Suprapubic skin (tissue), 4 donors: ENCODE measurements at regions not wholly inside any gene's neighbourhood (a gene's known extent, or its start where the extent isn't known, plus 50 kb on each side); places are given as distances from the start of the nearest gene placed in this dataset.

Source experiments
- DNase-seq, 2 donors: peaks; one replicate each; pipeline ENCODE4 v3.0.0-alpha.2; 2019; ENCODE audit warnings: low spot score in 2 of 2
- H3K27ac ChIP-seq: fragments of 200-600 bp; sonication (generic); one replicate; pipeline ENCODE4 v1.5.1; 2019
- H3K27me3 ChIP-seq: fragments of 200-600 bp; sonication (generic); one replicate; pipeline ENCODE4 v1.5.1; 2019
- H3K36me3 ChIP-seq: fragments of 200-600 bp; sonication (generic); one replicate; pipeline ENCODE4 v1.5.1; 2019
- H3K4me1 ChIP-seq: fragments of 200-600 bp; sonication (generic); one replicate; pipeline ENCODE4 v1.5.1; 2019
- H3K4me3 ChIP-seq: fragments of 200-600 bp; sonication (generic); one replicate; pipeline ENCODE4 v1.5.1; 2019; ENCODE audit warnings: mild to moderate bottlenecking
- H3K9me3 ChIP-seq: fragments of 200-600 bp; sonication (generic); one replicate; pipeline ENCODE4 v1.5.1; 2019
- EP300 ChIP-seq: sonication (generic); formaldehyde crosslinking; IDR thresholded peaks from one replicate; pipeline ENCODE4 v1.6.1; 2017; ENCODE audit warnings: antibody characterized with exemption
- POLR2A ChIP-seq, 2 donors: fragments of 450-650 bp; IDR thresholded peaks; one replicate each; pipeline ENCODE4 v1.6.1; 2017; ENCODE audit warnings: antibody characterized with exemption in 2 of 2, mild to moderate bottlenecking in 2 of 2, moderate library complexity in 2 of 2
- POLR2AphosphoS5 ChIP-seq, 3 donors: sonication (generic); formaldehyde crosslinking; IDR thresholded peaks; one replicate each; pipeline ENCODE4 v1.6.1; 2017; ENCODE audit warnings: antibody characterized with exemption in 3 of 3
- WGBS: methylation state at CpG from one replicate; pipeline ENCODE4 v1.1.5; 2018; 5-methylcytosine and 5-hydroxymethylcytosine counted together
- TF ChIP-seq, protein P1 (sequence below), 2 donors: fragments of 200-600 bp in 1 of 2; fragments of 450-650 bp in 1 of 2; sonication (generic) in 1 of 2; IDR thresholded peaks; one replicate each; pipeline ENCODE4 v1.5.1; 2016 to 2019; ENCODE audit warnings: antibody characterized with exemption in 2 of 2, mild to moderate bottlenecking in 1 of 2, moderate library complexity in 1 of 2

DNA sequence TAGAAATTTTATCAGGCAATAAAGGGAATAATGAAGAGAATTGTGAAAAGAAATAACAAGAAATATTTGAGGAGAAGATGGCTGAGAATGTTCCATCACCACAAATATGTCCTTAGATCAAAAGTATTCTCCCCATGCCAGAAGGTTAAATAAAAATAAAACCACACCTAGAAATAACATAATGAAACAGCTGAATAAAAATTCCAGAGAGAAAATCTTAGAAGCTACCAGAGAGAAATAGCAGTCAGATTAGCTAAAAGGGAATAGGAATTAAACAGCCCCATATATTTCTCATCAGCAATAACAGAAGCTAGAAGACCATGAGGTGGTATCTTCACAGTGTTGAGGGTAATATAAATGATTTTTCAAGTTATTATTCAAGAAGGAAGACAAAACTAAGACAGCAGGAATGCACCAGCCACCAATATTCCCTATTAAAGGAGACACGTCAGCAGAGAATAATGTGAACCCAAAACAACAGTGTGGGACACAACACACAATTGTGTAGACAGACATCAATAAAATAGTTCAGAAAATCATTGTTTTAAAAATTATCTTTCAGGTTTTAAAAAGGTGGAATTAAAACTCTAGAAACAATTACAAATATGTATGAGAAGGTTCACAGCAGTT, 82.0 kb upstream of the NEDD4L start:
- no peak overlapping the region for H3K4me3 ChIP-seq
- no peak for DNase-seq
- WGBS: 78% methylated on average over 1 of the region's 1 CpG
- H3K27ac ChIP-seq: no peak overlapping the region
- no peaks in the 10 kb centered on the region for H3K36me3 ChIP-seq
- no peaks in the 10 kb centered on the region for H3K9me3 ChIP-seq
- no peaks in the 10 kb centered on the region for H3K4me1 ChIP-seq
- peaks cover 2% of the 10 kb centered on the region for H3K27me3 ChIP-seq
- TF ChIP-seq EP300 (no peak), POLR2A (IDR thresholded peaks at IDR 0.05) (no peak), POLR2AphosphoS5 (IDR thresholded peaks at IDR 0.05) (no peak)
- TF ChIP-seq, protein P1, sequence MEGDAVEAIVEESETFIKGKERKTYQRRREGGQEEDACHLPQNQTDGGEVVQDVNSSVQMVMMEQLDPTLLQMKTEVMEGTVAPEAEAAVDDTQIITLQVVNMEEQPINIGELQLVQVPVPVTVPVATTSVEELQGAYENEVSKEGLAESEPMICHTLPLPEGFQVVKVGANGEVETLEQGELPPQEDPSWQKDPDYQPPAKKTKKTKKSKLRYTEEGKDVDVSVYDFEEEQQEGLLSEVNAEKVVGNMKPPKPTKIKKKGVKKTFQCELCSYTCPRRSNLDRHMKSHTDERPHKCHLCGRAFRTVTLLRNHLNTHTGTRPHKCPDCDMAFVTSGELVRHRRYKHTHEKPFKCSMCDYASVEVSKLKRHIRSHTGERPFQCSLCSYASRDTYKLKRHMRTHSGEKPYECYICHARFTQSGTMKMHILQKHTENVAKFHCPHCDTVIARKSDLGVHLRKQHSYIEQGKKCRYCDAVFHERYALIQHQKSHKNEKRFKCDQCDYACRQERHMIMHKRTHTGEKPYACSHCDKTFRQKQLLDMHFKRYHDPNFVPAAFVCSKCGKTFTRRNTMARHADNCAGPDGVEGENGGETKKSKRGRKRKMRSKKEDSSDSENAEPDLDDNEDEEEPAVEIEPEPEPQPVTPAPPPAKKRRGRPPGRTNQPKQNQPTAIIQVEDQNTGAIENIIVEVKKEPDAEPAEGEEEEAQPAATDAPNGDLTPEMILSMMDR (IDR thresholded peaks at IDR 0.05): no peak

DNA sequence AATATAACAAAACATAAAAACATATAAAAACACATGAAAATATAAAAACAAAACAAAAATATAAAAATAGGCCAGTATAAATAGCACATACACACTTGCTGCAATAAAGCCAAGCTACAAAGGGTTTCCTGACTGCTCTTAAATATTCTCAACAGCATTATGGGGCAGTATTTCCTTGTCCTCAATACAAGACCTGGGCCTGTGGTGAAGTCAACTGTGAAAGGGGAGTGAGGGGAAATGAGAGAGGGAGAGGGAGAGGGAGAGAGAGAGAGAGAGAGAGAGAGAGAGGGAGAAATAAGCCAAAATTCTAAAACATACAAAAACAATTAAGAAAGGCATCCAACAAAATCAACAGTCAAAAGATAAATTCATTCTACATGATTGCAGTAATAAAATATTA, 82.6 kb upstream of the NEDD4L start:
- TF ChIP-seq EP300 (no peak), POLR2AphosphoS5 (IDR thresholded peaks at IDR 0.05) (no peak), POLR2A (IDR thresholded peaks at IDR 0.05) (no peak)
- TF ChIP-seq, protein P1 (IDR thresholded peaks at IDR 0.05): no peak
- Histone ChIP-seq H3K27me3 (peaks cover 4% of the 10 kb centered on the region), H3K4me1 (no peaks in the 10 kb centered on the region), H3K27ac (no peak overlapping the region), H3K9me3 (no peaks in the 10 kb centered on the region), H3K36me3 (no peaks in the 10 kb centered on the region), H3K4me3 (no peak overlapping the region)
- no peak for DNase-seq

DNA sequence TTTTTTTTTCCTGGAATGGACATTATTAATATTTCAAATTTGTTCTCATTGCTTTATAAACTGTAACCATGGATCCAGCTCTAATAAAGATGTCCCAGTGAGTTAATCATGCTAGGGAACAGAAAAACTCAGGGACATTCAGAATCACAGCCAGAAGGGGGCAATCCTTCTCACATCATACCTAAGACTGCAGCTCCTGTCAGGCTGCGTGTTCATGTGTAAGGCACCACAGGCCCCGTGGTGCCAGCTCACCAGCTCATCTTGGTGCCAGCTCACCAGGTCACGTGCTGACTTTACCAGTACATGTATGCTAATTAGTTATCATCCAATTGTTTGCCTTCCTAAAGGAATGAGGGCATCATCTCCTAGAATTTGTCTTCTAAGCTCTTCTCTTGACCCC, 84.7 kb upstream of the NEDD4L start:
- peaks cover 4% of the 10 kb centered on the region for H3K27me3 ChIP-seq
- H3K4me3 ChIP-seq: no peak overlapping the region
- no peaks in the 10 kb centered on the region for H3K9me3 ChIP-seq
- no peak overlapping the region for H3K27ac ChIP-seq
- H3K36me3 ChIP-seq: no peaks in the 10 kb centered on the region
- TF ChIP-seq EP300 (no peak), POLR2A (IDR thresholded peaks at IDR 0.05) (no peak), POLR2AphosphoS5 (IDR thresholded peaks at IDR 0.05) (no peak)
- TF ChIP-seq, protein P1 (IDR thresholded peaks at IDR 0.05): no peak
- 40% methylated on average over 3 of the region's 3 CpGs for WGBS
- H3K4me1 ChIP-seq: no peaks in the 10 kb centered on the region
- DNase-seq: no peak

DNA sequence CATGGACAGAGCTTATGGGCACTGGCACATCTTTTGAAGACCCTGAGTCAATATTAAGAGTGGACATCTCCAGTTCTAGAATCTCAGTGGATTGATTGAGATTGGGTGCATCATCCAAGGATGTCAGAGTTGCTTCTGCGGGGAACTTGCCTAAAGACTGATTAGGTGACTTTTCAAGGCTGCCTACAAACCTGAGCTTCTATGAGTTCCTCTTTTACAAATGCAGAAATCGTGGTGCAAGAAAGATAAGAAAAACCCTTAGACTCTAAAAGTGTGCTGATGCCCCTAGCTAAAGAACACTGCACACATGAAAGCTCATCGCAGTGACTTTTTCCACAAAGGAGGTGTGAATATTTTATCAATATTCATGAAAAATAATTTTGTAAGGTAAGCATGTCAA, 86.8 kb upstream of the NEDD4L start:
- Histone ChIP-seq H3K27ac (no peak overlapping the region), H3K4me1 (peaks cover 3% of the 10 kb centered on the region), H3K36me3 (no peaks in the 10 kb centered on the region), H3K27me3 (peaks cover 4% of the 10 kb centered on the region), H3K9me3 (no peaks in the 10 kb centered on the region), H3K4me3 (no peak overlapping the region)
- WGBS: 82% methylated on average over 3 of the region's 3 CpGs
- no peak for DNase-seq
- TF ChIP-seq, protein P1 (IDR thresholded peaks at IDR 0.05): no peak
- TF ChIP-seq POLR2A (IDR thresholded peaks at IDR 0.05): no peak
- TF ChIP-seq EP300: no peak
- no peak for TF ChIP-seq POLR2AphosphoS5 (IDR thresholded peaks at IDR 0.05)

DNA sequence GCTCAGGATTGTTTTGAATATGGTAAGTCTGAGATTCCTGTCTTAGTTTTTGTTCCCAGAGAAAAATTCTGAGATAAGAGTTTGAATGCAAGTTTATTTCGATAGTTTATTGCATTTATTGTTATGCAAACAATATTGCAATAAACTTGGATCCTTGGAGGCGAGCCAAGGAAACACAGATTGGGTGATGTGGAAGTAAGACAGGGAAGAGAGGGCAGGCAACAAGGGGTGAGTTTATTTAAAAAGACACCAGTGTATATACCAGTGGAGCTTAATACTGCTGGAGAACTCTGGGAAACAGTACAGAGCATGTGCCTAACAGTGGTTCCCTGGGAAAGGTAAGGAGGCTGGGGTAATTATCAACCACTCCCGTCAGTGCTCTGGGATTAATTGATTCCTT, 87.5 kb upstream of the NEDD4L start:
- Histone ChIP-seq H3K9me3 (no peaks in the 10 kb centered on the region), H3K27me3 (peaks cover 4% of the 10 kb centered on the region), H3K4me1 (peaks cover 10% of the 10 kb centered on the region), H3K36me3 (no peaks in the 10 kb centered on the region), H3K4me3 (no peak overlapping the region), H3K27ac (no peak overlapping the region)
- TF ChIP-seq EP300 (no peak), POLR2AphosphoS5 (IDR thresholded peaks at IDR 0.05) (no peak), POLR2A (IDR thresholded peaks at IDR 0.05) (no peak)
- TF ChIP-seq, protein P1 (IDR thresholded peaks at IDR 0.05): no peak
- WGBS: 68% methylated on average over 3 of the region's 3 CpGs
- no peak for DNase-seq
